BE2C (cell line): ENCODE measurements at regions not wholly inside any gene's neighbourhood (a gene's known extent, or its start where the extent isn't known, plus 50 kb on each side); places are given as distances from the start of the nearest gene placed in this dataset.

ENCODE experiments used
- DNase-seq: peaks from one replicate; pipeline ENCODE4 v3.0.0-alpha.2; 2020
- H3K27me3 ChIP-seq: fragments of 250-450 bp; sonication (Bioruptor Pico); 2 replicates; pipeline ENCODE4 v1.5.1; 2020; ENCODE audit warnings: mild to moderate bottlenecking
- H3K36me3 ChIP-seq: fragments of 250-450 bp; sonication (Bioruptor Pico); 2 replicates; pipeline ENCODE4 v1.5.1; 2020; ENCODE audit warnings: mild to moderate bottlenecking
- H3K4me1 ChIP-seq: fragments of 250-450 bp; sonication (Bioruptor Pico); 2 replicates; pipeline ENCODE4 v1.5.1; 2020
- H3K4me3 ChIP-seq: 2 replicates; pipeline ENCODE4 v1.5.1; 2011; ENCODE audit warnings: low read depth, low read length
- H3K9me3 ChIP-seq: fragments of 250-450 bp; sonication (Bioruptor Pico); 2 replicates; pipeline ENCODE4 v1.5.1; 2020
- CTCF ChIP-seq: IDR thresholded peaks from 2 replicates; pipeline ENCODE4 v1.5.1; 2012; ENCODE audit warnings: mild to moderate bottlenecking, low read depth, low read length

- TF ChIP-seq CTCF = peak; percentile 29; the same call in 1 of the 2 replicates
- no peaks in the 10 kb centered on the region; the same call in 1 of the 2 replicates for H3K4me1 ChIP-seq
- no peaks in the 10 kb centered on the region for H3K9me3 ChIP-seq
- H3K27me3 ChIP-seq = no peaks in the 10 kb centered on the region
- no peaks in the 10 kb centered on the region for H3K36me3 ChIP-seq
- no peak overlapping the region for H3K4me3 ChIP-seq
- peak; percentile 18 for DNase-seq
Observed at GRCh38 chr1:83554174-83554573, 444.8 kb downstream of the TTLL7 start.

GRCh38 chr1:83552820-83553219, 446.1 kb downstream of the TTLL7 start:
- no peak for DNase-seq
- no peak for TF ChIP-seq CTCF
- H3K4me3 ChIP-seq = no peak overlapping the region
- no peaks in the 10 kb centered on the region for H3K9me3 ChIP-seq
- no peaks in the 10 kb centered on the region for H3K27me3 ChIP-seq
- no peaks in the 10 kb centered on the region for H3K36me3 ChIP-seq
- H3K4me1 ChIP-seq = no peaks in the 10 kb centered on the region; the same call in 1 of the 2 replicates

DNA sequence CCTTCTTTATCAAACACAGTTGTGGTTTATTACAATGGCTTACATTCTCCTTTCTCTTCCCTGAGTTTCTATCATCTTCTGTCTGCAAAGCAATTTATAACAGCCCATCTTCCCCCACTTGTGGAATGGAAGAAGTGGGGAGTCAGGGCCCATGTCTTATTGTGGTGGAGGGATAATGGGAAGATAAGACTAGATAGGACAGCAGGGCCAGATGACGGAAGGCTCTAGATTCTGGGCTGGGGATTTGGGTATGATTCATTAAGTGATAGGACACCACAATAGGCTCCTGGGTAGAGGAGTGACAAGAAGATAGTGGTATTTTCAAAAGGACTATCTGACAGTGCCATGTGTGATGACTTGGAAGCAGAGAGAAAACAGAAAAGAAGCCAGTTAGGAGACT, 450.6 kb downstream of the TTLL7 start:
- Histone ChIP-seq H3K4me1 (no peaks in the 10 kb centered on the region), H3K36me3 (no peaks in the 10 kb centered on the region), H3K27me3 (no peaks in the 10 kb centered on the region), H3K4me3 (no peak overlapping the region), H3K9me3 (no peaks in the 10 kb centered on the region)
- TF ChIP-seq CTCF = no peak
- DNase-seq = no peak

DNA sequence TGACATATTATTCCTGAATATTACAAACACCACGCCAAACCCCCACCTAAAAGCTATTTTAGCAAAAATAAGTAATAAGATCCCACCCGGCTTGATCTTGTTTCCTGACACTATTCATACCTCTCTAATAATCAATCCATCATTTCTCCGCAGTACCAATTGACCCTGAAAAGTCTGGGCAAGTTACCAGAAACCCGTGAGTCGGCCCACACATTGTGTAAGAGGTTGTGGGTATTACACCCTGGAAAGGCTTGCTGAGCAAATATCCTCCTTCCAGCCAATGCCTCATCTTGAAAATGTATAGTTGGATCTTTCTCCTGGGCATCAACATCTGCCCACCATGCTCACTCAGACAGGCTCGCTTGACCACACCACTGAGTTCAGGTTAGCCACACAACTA, 451.0 kb downstream of the TTLL7 start:
- no peak for DNase-seq
- Histone ChIP-seq H3K27me3 (no peaks in the 10 kb centered on the region), H3K4me1 (no peaks in the 10 kb centered on the region), H3K9me3 (no peaks in the 10 kb centered on the region), H3K36me3 (no peaks in the 10 kb centered on the region), H3K4me3 (no peak overlapping the region)
- no peak for TF ChIP-seq CTCF

- Histone ChIP-seq H3K4me1 (no peaks in the 10 kb centered on the region), H3K27me3 (no peaks in the 10 kb centered on the region), H3K4me3 (no peak overlapping the region), H3K9me3 (no peaks in the 10 kb centered on the region), H3K36me3 (no peaks in the 10 kb centered on the region)
- no peak for DNase-seq
- no peak for TF ChIP-seq CTCF
Observed at GRCh38 chr1:83546874-83547273, 452.1 kb downstream of the TTLL7 start.

DNA sequence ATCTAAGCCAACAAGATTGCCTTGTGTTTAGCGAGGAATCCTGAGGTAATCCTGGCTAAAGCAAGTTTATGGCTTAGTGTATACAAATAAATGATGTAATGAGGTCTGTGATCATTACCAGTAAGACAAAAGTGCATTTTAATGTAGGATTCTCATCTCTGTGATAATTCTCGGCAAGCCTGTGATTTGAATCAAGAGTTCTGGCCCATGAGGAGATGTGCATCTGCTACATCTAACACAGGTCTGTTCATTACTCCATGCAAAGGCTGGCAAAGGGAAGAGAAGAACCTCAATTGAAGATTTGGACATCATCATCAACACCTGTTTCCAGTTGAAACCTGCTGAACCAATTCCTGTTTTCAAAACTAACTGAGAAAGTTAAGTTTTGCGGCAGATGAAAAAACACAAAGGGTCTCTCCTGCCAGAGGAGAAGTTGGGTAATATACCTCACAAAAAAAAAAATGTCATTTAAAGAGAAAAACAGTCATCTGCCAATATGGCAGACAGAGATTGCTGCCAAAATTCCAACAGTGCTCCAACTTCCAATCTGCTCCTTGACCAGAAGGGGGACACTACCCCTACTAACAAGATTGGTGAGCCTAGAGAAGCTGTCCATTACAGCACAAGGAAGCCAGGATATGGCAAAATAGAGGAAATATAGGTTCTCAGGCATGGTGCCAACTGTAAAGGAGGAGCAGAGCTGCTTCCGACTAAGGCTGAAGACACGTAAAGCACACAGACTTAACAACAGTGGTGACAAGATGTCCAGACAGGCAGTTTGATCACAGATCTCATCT, 453.7 kb downstream of the TTLL7 start:
- Histone ChIP-seq H3K9me3 (no peaks in the 10 kb centered on the region), H3K4me1 (no peaks in the 10 kb centered on the region), H3K4me3 (no peak overlapping the region), H3K36me3 (no peaks in the 10 kb centered on the region), H3K27me3 (no peaks in the 10 kb centered on the region)
- peak; percentile 53 for TF ChIP-seq CTCF
- DNase-seq = peak; percentile 4
